ENCODE measurements at regions not wholly inside any gene's neighbourhood (a gene's known extent, or its start where the extent isn't known, plus 50 kb on each side); places are given as distances from the start of the nearest gene placed in this dataset.
"Not testable (repeated sequence)": the region's sequence is repeated elsewhere in the genome, so short reads cannot be mapped to it uniquely, and the experiment has no call there.

DNA sequence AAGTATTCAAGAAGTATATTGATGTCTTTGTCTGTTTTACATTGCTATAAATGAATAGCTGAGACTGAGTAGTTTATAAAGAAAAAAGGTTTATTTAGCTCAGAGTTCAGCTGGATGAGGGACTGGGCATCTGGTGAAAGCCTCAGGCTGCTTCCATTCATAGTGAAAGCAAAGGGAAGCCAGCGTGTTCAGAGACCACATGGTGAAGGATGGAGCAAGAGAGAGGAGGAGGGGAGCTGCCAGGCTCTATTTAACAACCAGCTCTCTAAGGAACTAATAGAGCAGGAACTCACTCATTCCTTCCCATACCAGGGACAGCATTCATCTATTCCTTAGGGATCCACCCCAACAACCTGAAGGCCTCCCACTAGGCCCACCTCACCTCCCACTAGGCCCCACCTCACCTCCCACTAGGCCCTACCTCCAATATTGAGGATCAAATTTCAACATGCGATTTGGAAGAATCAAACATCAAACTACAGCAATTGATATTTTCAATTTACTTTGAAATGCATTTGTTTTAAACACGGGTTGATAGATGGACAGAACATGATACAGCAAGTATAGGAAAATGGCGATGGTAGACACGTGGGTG is 167.5 kb upstream of the HES1 start:
- H3K9ac ChIP-seq (ENCODE audit: low read depth, low read length) = no peak overlapping the region
- H3K27ac ChIP-seq (ENCODE audit: low read length) = no peak overlapping the region
- H3K36me3 ChIP-seq (ENCODE audit: insufficient read depth, low read depth, low read length) = no peaks in the 10 kb centered on the region
- H3K4me1 ChIP-seq (ENCODE audit: insufficient read depth, low read length) = peaks cover 4% of the 10 kb centered on the region; the same call in 1 of the 2 replicates
- H3K4me3 ChIP-seq (ENCODE audit: low read length) = no peak overlapping the region
- H3K9me3 ChIP-seq (ENCODE audit: insufficient read depth, low read depth, low read length) = no peaks in the 10 kb centered on the region
- peaks cover 53% of the 10 kb centered on the region for H3K27me3 ChIP-seq (ENCODE audit: insufficient read depth, low read length)

DNA sequence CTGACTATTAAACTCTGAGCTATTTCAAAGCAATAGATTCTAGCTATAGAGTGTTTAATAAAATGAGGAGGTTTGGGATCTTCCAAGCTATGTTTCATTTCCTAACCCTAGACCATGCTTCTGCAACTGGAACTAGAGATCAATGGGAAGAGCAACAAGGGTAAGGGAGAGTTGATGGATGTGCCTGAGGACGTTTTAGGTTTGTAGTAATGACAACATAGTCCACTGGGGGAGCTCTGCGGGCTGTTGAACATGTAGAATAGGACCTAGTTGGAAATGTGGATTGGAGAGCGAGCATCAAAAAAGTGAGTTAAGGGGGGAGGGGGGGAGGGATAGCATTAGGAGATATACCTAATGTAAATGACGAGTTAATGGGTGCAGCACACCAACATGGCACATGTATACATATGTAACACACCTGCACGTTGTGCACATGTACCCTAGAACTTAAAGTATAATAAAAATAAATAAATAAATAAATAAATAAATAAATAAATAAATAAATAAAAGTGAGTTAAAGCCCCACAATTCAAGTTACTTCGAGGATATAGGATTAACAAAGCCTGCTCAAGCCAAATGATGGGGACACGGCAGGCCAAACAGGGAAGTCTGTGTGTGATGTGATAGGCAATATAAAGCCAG is 165.7 kb upstream of the HES1 start:
- H3K27ac ChIP-seq (ENCODE audit: low read length); H3K36me3 ChIP-seq (ENCODE audit: insufficient read depth, low read depth, low read length); H3K9me3 ChIP-seq (ENCODE audit: insufficient read depth, low read depth, low read length); H3K4me3 ChIP-seq (ENCODE audit: low read length); H3K9ac ChIP-seq (ENCODE audit: low read depth, low read length): not testable (repeated sequence)
- peaks cover 18% of the 10 kb centered on the region for H3K4me1 ChIP-seq (ENCODE audit: insufficient read depth, low read length)
- H3K27me3 ChIP-seq (ENCODE audit: insufficient read depth, low read length) = peaks cover 45% of the 10 kb centered on the region

DNA sequence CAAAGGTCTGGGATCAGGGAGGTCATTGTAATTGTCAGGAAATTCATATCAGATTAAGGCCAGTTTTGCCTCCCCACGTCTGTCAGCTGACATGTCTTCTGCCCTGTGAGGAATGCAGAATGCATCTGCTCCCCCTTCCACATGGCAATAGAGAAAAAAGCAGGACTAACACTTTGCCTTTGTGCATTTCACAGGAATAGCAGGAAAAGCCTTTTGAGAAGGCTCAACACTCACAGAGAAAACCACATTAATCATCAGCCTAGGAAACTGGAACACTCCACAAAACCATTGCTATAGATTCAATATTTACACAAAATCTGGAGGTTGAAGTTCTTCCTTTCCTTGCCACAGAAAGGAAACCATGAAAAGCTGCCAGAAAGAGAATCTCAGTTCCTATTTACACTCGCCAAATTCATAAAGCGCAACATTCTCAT is 165.2 kb upstream of the HES1 start:
- no peaks in the 10 kb centered on the region for H3K36me3 ChIP-seq (ENCODE audit: insufficient read depth, low read depth, low read length)
- no peak overlapping the region for H3K27ac ChIP-seq (ENCODE audit: low read length)
- H3K4me1 ChIP-seq (ENCODE audit: insufficient read depth, low read length) = peaks cover 23% of the 10 kb centered on the region
- H3K4me3 ChIP-seq (ENCODE audit: low read length) = no peak overlapping the region
- peaks cover 40% of the 10 kb centered on the region for H3K27me3 ChIP-seq (ENCODE audit: insufficient read depth, low read length)
- no peaks in the 10 kb centered on the region for H3K9me3 ChIP-seq (ENCODE audit: insufficient read depth, low read depth, low read length)
- no peak overlapping the region for H3K9ac ChIP-seq (ENCODE audit: low read depth, low read length)

DNA sequence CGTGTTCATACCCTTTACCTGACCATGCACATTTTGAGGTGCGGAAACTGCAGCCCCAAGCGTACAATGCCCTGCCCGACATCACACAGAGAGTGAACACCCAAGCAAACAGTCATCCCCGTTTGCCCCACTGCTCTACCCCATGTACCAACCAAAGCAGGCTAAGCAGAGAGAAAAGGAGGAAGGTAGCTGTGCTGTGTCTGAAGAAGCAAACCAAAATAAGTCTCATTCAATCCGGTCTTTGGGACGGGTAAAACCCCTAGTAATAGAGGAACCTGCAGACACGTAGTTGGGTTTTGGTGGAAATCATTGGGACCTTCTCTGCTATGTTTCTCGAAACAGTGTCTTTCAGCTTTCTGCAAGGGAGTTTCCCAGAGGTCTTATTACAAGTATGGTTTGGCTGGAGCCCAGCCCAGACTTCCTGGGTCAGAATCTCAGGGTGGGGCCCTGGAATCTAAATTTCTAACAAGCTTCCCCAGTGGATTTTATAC is 164.6 kb upstream of the HES1 start:
- H3K9me3 ChIP-seq (ENCODE audit: insufficient read depth, low read depth, low read length) = no peaks in the 10 kb centered on the region
- H3K27ac ChIP-seq (ENCODE audit: low read length) = no peak overlapping the region
- H3K36me3 ChIP-seq (ENCODE audit: insufficient read depth, low read depth, low read length) = no peaks in the 10 kb centered on the region
- peaks cover 28% of the 10 kb centered on the region for H3K4me1 ChIP-seq (ENCODE audit: insufficient read depth, low read length)
- no peak overlapping the region for H3K4me3 ChIP-seq (ENCODE audit: low read length)
- H3K27me3 ChIP-seq (ENCODE audit: insufficient read depth, low read length) = peaks cover 37% of the 10 kb centered on the region
- no peak overlapping the region for H3K9ac ChIP-seq (ENCODE audit: low read depth, low read length)

DNA sequence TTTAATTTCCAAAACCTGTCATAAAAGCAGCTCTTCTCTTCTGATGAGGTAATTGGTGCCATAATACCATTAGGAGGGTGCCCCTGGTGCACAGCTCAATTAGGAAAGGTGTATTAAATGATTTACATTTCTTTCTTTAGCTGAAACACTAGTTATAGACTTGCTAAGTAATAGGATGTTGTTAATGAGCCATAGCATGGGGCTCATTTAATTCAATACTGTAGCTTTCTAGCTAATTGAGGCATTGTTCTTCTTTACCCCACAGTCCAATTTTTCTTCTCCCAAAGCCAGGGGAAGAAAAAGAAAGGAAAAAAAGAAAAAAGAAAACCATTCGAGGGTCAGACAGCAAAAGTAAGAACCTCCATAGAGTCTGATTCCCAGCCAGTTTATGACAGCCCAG is 164.0 kb upstream of the HES1 start:
- Histone ChIP-seq H3K4me1 (ENCODE audit: insufficient read depth, low read length) (peaks cover 28% of the 10 kb centered on the region), H3K27me3 (ENCODE audit: insufficient read depth, low read length) (peaks cover 37% of the 10 kb centered on the region), H3K27ac (ENCODE audit: low read length) (no peak overlapping the region), H3K9me3 (ENCODE audit: insufficient read depth, low read depth, low read length) (no peaks in the 10 kb centered on the region), H3K4me3 (ENCODE audit: low read length) (no peak overlapping the region), H3K36me3 (ENCODE audit: insufficient read depth, low read depth, low read length) (no peaks in the 10 kb centered on the region), H3K9ac (ENCODE audit: low read depth, low read length) (no peak overlapping the region)

DNA sequence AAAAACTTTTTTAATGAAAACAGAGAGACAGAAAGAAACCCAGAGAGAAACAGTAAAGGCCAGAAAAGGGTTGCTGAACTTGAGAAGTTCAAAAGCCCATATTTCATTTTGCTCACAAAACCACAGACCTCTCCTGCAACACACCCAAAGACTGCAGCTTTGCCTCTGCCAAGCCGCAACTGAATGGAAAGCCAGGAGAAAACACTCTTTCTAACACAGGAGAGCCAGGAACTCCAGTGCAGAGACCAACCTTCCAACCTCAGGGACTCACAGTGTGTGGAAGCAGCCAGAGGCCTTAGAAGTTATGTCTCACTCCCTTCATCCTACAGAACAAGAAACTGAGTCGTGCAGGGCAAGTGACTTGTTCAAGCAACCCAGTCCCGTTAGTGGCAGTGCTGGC is 163.1 kb upstream of the HES1 start:
- Histone ChIP-seq H3K4me3 (ENCODE audit: low read length) (no peak overlapping the region), H3K9me3 (ENCODE audit: insufficient read depth, low read depth, low read length) (no peaks in the 10 kb centered on the region), H3K27ac (ENCODE audit: low read length) (no peak overlapping the region), H3K4me1 (ENCODE audit: insufficient read depth, low read length) (peaks cover 28% of the 10 kb centered on the region), H3K9ac (ENCODE audit: low read depth, low read length) (no peak overlapping the region), H3K36me3 (ENCODE audit: insufficient read depth, low read depth, low read length) (no peaks in the 10 kb centered on the region), H3K27me3 (ENCODE audit: insufficient read depth, low read length) (peaks cover 37% of the 10 kb centered on the region)

DNA sequence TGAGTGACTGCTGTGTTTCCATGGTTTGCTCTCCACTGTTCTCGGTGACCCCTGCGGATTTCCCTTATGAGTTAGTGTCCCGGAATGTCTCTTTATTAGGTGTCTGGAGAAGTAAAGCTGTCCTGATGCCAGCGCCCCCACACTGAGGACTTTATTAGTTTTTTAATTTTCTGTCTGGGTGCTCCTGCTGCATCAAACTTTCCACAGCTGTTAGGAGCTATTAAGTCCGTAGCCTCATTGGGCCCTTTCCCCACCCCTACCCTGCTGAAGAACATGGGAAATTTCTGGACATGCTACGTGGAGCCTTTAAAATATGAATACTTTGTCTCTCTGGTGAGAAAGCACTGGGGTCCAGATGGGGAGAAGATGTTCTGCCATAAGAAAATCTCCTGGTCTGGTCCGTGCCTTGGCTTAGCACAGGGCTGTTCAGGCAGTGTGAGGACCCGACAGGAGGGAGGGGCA is 161.7 kb upstream of the HES1 start:
- Histone ChIP-seq H3K9me3 (ENCODE audit: insufficient read depth, low read depth, low read length) (no peaks in the 10 kb centered on the region), H3K4me1 (ENCODE audit: insufficient read depth, low read length) (peaks cover 28% of the 10 kb centered on the region), H3K4me3 (ENCODE audit: low read length) (no peak overlapping the region), H3K27me3 (ENCODE audit: insufficient read depth, low read length) (peaks cover 44% of the 10 kb centered on the region), H3K9ac (ENCODE audit: low read depth, low read length) (no peak overlapping the region), H3K27ac (ENCODE audit: low read length) (no peak overlapping the region), H3K36me3 (ENCODE audit: insufficient read depth, low read depth, low read length) (no peaks in the 10 kb centered on the region)

DNA sequence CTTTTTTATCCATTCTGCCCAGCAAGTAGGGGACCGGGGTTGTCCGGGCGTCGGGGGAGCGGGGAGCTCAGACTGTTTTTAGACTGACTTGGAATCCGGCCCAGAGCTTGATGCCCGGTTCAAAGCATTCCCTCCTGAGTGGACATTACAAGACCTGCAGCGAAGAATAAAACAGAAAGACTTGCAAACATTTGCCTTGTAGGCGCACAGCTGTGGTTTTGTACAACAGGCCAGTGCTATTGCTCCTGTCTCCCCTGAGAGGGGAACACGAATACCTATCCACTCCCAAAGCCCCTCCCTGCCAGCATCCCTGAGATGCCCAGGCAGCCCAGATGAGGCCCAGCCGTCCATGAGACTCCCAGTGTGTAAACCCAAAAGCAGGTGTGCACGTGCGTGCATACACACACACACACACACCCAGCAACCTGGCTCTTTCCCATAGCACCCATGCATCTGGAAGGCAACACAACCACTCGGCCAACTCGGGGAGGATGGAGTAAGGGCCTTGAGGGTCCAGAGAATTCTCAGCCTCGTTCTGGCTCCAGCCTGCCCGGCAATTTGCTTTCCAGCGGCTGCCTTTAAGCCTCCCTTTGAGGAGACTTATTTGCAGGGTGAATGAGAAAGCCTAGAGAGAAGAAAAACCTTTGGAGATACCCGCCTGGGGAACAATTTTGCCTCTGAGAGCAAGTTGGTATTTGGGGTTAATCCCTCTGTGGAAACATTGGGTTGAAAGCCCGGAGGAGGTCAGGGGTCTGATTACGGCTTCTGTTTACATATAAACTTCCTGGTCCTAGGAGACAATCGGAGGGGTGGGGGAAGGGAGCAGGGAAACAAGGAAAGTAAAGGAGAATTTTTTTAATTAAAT is 161.0 kb upstream of the HES1 start:
- H3K4me1 ChIP-seq (ENCODE audit: insufficient read depth, low read length) = peaks cover 28% of the 10 kb centered on the region
- peak overlapping the region; percentile 13 for H3K27ac ChIP-seq (ENCODE audit: low read length)
- no peaks in the 10 kb centered on the region for H3K9me3 ChIP-seq (ENCODE audit: insufficient read depth, low read depth, low read length)
- peak overlapping the region; percentile 28; the same call in 1 of the 2 replicates for H3K9ac ChIP-seq (ENCODE audit: low read depth, low read length)
- no peaks in the 10 kb centered on the region for H3K36me3 ChIP-seq (ENCODE audit: insufficient read depth, low read depth, low read length)
- peaks cover 46% of the 10 kb centered on the region for H3K27me3 ChIP-seq (ENCODE audit: insufficient read depth, low read length)
- peak overlapping the region; percentile 36; the same call in 1 of the 2 replicates for H3K4me3 ChIP-seq (ENCODE audit: low read length)

DNA sequence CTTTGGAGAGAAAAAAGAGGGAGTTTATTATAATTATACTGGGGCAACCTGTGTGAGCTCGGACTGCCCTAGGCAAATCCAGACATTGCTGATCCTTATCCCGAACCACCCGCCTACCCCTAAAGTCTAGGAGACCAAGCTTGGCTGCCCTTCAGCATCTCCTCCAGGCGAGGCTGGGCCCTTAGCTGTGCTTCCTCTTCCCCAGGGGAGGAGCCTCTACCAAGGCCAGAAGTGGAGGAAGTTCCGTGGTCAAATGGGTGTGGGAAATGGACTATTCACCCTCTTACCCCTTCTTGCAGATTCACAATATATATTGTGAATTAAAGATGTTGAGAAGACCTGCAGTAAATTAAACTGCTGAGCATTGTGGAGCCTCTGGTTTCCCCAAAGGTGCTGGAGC is 158.3 kb upstream of the HES1 start:
- H3K27ac ChIP-seq (ENCODE audit: low read length) = no peak overlapping the region
- H3K4me3 ChIP-seq (ENCODE audit: low read length) = no peak overlapping the region
- H3K27me3 ChIP-seq (ENCODE audit: insufficient read depth, low read length) = peaks cover 50% of the 10 kb centered on the region
- no peaks in the 10 kb centered on the region for H3K9me3 ChIP-seq (ENCODE audit: insufficient read depth, low read depth, low read length)
- H3K9ac ChIP-seq (ENCODE audit: low read depth, low read length) = no peak overlapping the region
- H3K36me3 ChIP-seq (ENCODE audit: insufficient read depth, low read depth, low read length) = no peaks in the 10 kb centered on the region
- H3K4me1 ChIP-seq (ENCODE audit: insufficient read depth, low read length) = peaks cover 24% of the 10 kb centered on the region

DNA sequence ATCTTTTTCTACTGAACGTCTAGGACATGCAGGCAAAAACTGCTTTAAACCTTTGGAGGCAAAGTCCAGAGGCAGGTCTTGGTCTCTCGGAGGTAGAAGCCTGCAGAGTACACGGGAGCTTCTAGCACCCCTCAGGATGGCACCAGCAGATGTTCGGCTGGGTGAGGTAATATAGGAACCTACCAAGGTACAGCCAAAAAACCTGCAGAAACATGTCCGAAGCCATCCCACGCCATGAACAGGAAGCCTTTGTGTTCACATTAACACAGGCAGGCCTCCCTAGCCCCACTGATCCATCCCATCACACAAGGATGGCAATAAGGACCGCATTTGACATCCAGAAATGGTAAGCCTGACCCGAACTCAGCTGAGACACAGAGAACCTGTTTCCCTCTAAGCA is 157.9 kb upstream of the HES1 start:
- Histone ChIP-seq H3K9me3 (ENCODE audit: insufficient read depth, low read depth, low read length) (no peaks in the 10 kb centered on the region), H3K4me3 (ENCODE audit: low read length) (no peak overlapping the region), H3K27ac (ENCODE audit: low read length) (no peak overlapping the region), H3K9ac (ENCODE audit: low read depth, low read length) (no peak overlapping the region), H3K4me1 (ENCODE audit: insufficient read depth, low read length) (peaks cover 24% of the 10 kb centered on the region), H3K36me3 (ENCODE audit: insufficient read depth, low read depth, low read length) (no peaks in the 10 kb centered on the region), H3K27me3 (ENCODE audit: insufficient read depth, low read length) (peaks cover 46% of the 10 kb centered on the region)

DNA sequence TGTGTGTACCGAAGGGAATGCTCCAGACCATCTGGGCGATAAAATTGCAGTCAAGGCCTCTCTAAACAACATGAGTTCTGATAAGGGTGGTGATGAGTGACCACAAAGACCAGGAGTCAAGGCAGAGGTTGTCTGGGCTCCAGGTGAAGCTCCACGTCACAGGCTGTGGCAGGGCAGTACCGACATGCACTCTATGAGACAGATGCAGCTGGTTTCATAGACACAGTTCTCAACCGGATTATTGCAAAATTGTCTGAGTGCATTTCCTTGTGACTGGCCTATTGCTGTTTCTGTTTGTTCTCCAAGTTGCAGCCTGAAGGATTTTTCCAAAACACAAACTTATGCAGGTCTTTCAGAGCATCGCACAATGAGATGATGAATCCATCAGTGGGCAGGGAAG is 157.5 kb upstream of the HES1 start:
- Histone ChIP-seq H3K9ac (ENCODE audit: low read depth, low read length) (no peak overlapping the region), H3K9me3 (ENCODE audit: insufficient read depth, low read depth, low read length) (no peaks in the 10 kb centered on the region), H3K4me1 (ENCODE audit: insufficient read depth, low read length) (peaks cover 24% of the 10 kb centered on the region), H3K27ac (ENCODE audit: low read length) (no peak overlapping the region), H3K36me3 (ENCODE audit: insufficient read depth, low read depth, low read length) (no peaks in the 10 kb centered on the region), H3K4me3 (ENCODE audit: low read length) (no peak overlapping the region), H3K27me3 (ENCODE audit: insufficient read depth, low read length) (peaks cover 41% of the 10 kb centered on the region)
